ENCODE measurements at regions not wholly inside any gene's neighbourhood (a gene's known extent, or its start where the extent isn't known, plus 50 kb on each side); places are given as distances from the start of the nearest gene placed in this dataset.

GRCh38 chr15:35302334-35302733, 217.2 kb upstream of the NANOGP8 start:
- TF ChIP-seq POU2F2 (IDR thresholded peaks at IDR 0.05; ENCODE audit: low read depth, low read length) (no peak), POLR2A (IDR thresholded peaks at IDR 0.05; ENCODE audit: low read depth, low read length) (no peak), POLR2AphosphoS5 (IDR thresholded peaks at IDR 0.05; ENCODE audit: low read depth, low read length) (no peak), SPI1 (IDR thresholded peaks at IDR 0.05; ENCODE audit: low read depth, low read length) (no peak)
